Neural cell (in vitro differentiated cells): ENCODE measurements at regions not wholly inside any gene's neighbourhood (a gene's known extent, or its start where the extent isn't known, plus 50 kb on each side); places are given as distances from the start of the nearest gene placed in this dataset.

ENCODE experiments used
- H2AFZ ChIP-seq: fragments of 200-600, 300-800 bp; sonication (generic), shearing (Covaris generic); 2 replicates; pipeline ENCODE4 v1.6.0; 2014; ENCODE audit warnings: low read depth, mild to moderate bottlenecking, antibody characterized with exemption, low read length, moderate library complexity
- H3F3A ChIP-seq: fragments of 200-600 bp; shearing (Covaris generic); 2 replicates; pipeline ENCODE4 v1.6.1; 2016; ENCODE audit warnings: mild to moderate bottlenecking, moderate library complexity, mixed read lengths, antibody characterized with exemption, low read length; ENCODE audit not compliant: insufficient read depth, poor library complexity, severe bottlenecking
- H3K27ac ChIP-seq: fragments of 200-600, 300-800 bp; sonication (generic), shearing (Covaris generic); 2 replicates; pipeline ENCODE4 v1.5.1; 2014; ENCODE audit warnings: mild to moderate bottlenecking, low read length, moderate library complexity
- H3K27me3 ChIP-seq: fragments of 300-800, 200-600 bp; sonication (generic), shearing (Covaris generic); 2 replicates; pipeline ENCODE4 v1.6.0; 2014; ENCODE audit warnings: mild to moderate bottlenecking, low read depth, low read length, moderate library complexity; ENCODE audit not compliant: insufficient read depth
- H3K36me3 ChIP-seq: fragments of 300-800, 200-600 bp; sonication (generic), shearing (Covaris generic); 2 replicates; pipeline ENCODE4 v1.5.1; 2014; ENCODE audit warnings: mild to moderate bottlenecking, antibody characterized with exemption, low read length, moderate library complexity; ENCODE audit not compliant: insufficient read depth
- H3K4me2 ChIP-seq: fragments of 300-800, 200-600 bp; sonication (generic), shearing (Covaris generic); 2 replicates; pipeline ENCODE4 v1.6.0; 2014; ENCODE audit warnings: mild to moderate bottlenecking, low read length
- H3K4me3 ChIP-seq: fragments of 300-800, 200-600 bp; sonication (generic), shearing (Covaris generic); 2 replicates; pipeline ENCODE4 v1.5.1; 2014; ENCODE audit warnings: mild to moderate bottlenecking, low read length, moderate library complexity
- H3K79me2 ChIP-seq: fragments of 200-600 bp; shearing (Covaris generic); replicated peaks from 2 replicates; pipeline ENCODE4 v1.6.0; 2014; ENCODE audit warnings: mild to moderate bottlenecking, low read length, moderate library complexity; ENCODE audit not compliant: insufficient read depth
- H3K9ac ChIP-seq: fragments of 300-800, 200-600 bp; sonication (generic), shearing (Covaris generic); 2 replicates; pipeline ENCODE4 v1.6.1; 2016; ENCODE audit warnings: mild to moderate bottlenecking, low read length, mixed read lengths
- H3K9me2 ChIP-seq: fragments of 200-600 bp; shearing (Covaris generic); 2 replicates; pipeline ENCODE4 v1.6.1; 2016; ENCODE audit warnings: mild to moderate bottlenecking, low read length, mixed read lengths; ENCODE audit not compliant: insufficient read depth
- H3K9me3 ChIP-seq: fragments of 200-600, 300-800 bp; sonication (generic), shearing (Covaris generic); 2 replicates; pipeline ENCODE4 v1.6.1; 2016; ENCODE audit warnings: mild to moderate bottlenecking, mixed run types, low read length, moderate library complexity, mixed read lengths
- H4K20me1 ChIP-seq: fragments of 200-600 bp; shearing (Covaris generic); 2 replicates; pipeline ENCODE4 v1.6.1; 2016; ENCODE audit warnings: mild to moderate bottlenecking, mixed run types; ENCODE audit not compliant: insufficient read depth
- EP300 ChIP-seq: fragments of 450-650 bp; conservative IDR thresholded peaks from 2 replicates; pipeline ENCODE4 v1.6.1; 2014; ENCODE audit warnings: antibody characterized with exemption, mild to moderate bottlenecking, moderate library complexity; ENCODE audit not compliant: poor library complexity, severe bottlenecking
- EZH2 ChIP-seq: fragments of 200-600, 300-800 bp; shearing (Covaris generic), sonication (generic); IDR thresholded peaks from 2 replicates; pipeline ENCODE4 v1.6.1; 2014; ENCODE audit warnings: antibody characterized with exemption, low read length, borderline replicate concordance, mild to moderate bottlenecking; ENCODE audit not compliant: insufficient read depth, poor library complexity, severe bottlenecking
- MXI1 ChIP-seq: fragments of 450-650 bp; conservative IDR thresholded peaks from 2 replicates; pipeline ENCODE4 v1.6.1; 2014; ENCODE audit warnings: antibody characterized with exemption, mild to moderate bottlenecking; ENCODE audit not compliant: poor library complexity, severe bottlenecking
- POLR2AphosphoS5 ChIP-seq: IDR thresholded peaks from 2 replicates; pipeline ENCODE4 v1.6.1; 2012
- RAD21 ChIP-seq: fragments of 450-650 bp; conservative IDR thresholded peaks from 2 replicates; pipeline ENCODE4 v1.6.1; 2014; ENCODE audit warnings: antibody characterized with exemption, mild to moderate bottlenecking, moderate library complexity
- SMC3 ChIP-seq: fragments of 450-650 bp; conservative IDR thresholded peaks from 2 replicates; pipeline ENCODE4 v1.6.1; 2014; ENCODE audit warnings: antibody characterized with exemption, mild to moderate bottlenecking, moderate library complexity; ENCODE audit not compliant: poor library complexity
- TAF1 ChIP-seq: IDR thresholded peaks from 2 replicates; pipeline ENCODE4 v1.6.1; 2012; ENCODE audit warnings: low read depth
- TF ChIP-seq, protein P1 (sequence below): fragments of 450-650 bp; IDR thresholded peaks from 2 replicates; pipeline ENCODE4 v1.5.1; 2014; ENCODE audit warnings: antibody characterized with exemption, mild to moderate bottlenecking, moderate library complexity; ENCODE audit not compliant: poor library complexity, severe bottlenecking
- TF ChIP-seq, protein P2 (sequence below): IDR thresholded peaks from 2 replicates; pipeline ENCODE4 v1.6.1; 2012; ENCODE audit warnings: borderline replicate concordance

DNA sequence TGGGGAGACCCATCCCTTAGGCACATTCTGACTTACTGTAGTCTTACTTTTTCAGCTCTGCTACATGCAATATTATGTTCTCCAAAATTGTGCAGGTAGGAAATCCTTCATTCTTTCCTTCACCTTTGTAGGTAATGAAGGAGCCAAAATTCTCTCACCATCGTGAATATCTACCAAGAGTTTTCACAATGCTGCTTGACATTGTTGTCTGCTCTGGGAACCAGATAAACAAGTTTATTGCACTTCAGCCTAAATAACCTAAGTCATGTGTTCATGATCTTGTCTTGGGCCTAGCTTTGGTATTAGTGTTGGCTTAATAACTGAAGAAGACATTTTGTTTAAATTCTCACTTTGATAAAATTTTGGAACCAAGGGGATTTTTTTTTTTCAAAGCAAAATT, 110.8 kb upstream of the ELAC2 start:
- Histone ChIP-seq H4K20me1 (no peaks in the 10 kb centered on the region), H3K9me3 (no peaks in the 10 kb centered on the region), H3K27ac (no peak overlapping the region), H3K9ac (no peak overlapping the region), H3K79me2 (no peaks in the 10 kb centered on the region), H3K27me3 (no peaks in the 10 kb centered on the region), H3F3A (no peaks in the 10 kb centered on the region), H3K4me2 (no peak overlapping the region), H3K4me3 (no peak overlapping the region), H3K9me2 (no peaks in the 10 kb centered on the region), H3K36me3 (no peaks in the 10 kb centered on the region), H2AFZ (no peak overlapping the region)
- TF ChIP-seq EZH2 (no peak), TAF1 (no peak), SMC3 (no peak), MXI1 (no peak), POLR2AphosphoS5 (no peak), EP300 (no peak), RAD21 (no peak)
- TF ChIP-seq, protein P1, sequence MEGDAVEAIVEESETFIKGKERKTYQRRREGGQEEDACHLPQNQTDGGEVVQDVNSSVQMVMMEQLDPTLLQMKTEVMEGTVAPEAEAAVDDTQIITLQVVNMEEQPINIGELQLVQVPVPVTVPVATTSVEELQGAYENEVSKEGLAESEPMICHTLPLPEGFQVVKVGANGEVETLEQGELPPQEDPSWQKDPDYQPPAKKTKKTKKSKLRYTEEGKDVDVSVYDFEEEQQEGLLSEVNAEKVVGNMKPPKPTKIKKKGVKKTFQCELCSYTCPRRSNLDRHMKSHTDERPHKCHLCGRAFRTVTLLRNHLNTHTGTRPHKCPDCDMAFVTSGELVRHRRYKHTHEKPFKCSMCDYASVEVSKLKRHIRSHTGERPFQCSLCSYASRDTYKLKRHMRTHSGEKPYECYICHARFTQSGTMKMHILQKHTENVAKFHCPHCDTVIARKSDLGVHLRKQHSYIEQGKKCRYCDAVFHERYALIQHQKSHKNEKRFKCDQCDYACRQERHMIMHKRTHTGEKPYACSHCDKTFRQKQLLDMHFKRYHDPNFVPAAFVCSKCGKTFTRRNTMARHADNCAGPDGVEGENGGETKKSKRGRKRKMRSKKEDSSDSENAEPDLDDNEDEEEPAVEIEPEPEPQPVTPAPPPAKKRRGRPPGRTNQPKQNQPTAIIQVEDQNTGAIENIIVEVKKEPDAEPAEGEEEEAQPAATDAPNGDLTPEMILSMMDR, result no peak
- TF ChIP-seq, protein P2, sequence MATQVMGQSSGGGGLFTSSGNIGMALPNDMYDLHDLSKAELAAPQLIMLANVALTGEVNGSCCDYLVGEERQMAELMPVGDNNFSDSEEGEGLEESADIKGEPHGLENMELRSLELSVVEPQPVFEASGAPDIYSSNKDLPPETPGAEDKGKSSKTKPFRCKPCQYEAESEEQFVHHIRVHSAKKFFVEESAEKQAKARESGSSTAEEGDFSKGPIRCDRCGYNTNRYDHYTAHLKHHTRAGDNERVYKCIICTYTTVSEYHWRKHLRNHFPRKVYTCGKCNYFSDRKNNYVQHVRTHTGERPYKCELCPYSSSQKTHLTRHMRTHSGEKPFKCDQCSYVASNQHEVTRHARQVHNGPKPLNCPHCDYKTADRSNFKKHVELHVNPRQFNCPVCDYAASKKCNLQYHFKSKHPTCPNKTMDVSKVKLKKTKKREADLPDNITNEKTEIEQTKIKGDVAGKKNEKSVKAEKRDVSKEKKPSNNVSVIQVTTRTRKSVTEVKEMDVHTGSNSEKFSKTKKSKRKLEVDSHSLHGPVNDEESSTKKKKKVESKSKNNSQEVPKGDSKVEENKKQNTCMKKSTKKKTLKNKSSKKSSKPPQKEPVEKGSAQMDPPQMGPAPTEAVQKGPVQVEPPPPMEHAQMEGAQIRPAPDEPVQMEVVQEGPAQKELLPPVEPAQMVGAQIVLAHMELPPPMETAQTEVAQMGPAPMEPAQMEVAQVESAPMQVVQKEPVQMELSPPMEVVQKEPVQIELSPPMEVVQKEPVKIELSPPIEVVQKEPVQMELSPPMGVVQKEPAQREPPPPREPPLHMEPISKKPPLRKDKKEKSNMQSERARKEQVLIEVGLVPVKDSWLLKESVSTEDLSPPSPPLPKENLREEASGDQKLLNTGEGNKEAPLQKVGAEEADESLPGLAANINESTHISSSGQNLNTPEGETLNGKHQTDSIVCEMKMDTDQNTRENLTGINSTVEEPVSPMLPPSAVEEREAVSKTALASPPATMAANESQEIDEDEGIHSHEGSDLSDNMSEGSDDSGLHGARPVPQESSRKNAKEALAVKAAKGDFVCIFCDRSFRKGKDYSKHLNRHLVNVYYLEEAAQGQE, result no peak

DNA sequence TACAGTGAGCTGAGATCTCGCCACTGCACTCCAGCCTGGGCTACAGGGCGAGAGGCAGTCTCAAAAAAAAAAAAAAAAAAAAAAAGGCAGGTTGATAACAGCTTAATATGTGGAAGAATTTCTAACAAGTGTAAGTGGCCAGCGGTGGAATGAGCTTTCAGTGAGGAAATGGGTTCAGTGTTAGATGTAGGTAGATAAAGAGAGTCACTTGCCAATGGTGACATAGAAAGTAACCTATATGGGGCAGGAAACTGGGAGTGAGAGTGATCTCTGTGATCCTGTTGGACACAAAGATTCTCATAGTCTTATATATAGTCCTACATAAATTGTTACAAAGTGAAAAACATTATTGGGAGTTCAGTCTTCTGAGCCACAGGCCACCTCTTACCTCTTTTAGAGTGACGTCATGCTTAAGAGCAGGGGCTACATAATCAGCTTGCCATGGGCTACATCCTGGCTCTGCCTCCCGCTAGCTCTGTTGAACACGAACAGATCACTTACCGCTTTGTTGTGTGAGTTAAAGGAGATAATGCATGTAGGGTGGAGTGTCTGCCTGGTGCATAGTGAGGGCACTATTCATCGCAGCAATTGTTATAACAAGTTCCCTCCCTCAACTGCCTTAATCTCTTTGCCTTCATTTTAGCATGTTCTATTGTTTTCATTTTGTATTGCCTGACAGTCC, 110.2 kb upstream of the ELAC2 start:
- Histone ChIP-seq H3K9me2 (no peaks in the 10 kb centered on the region), H3K27ac (no peak overlapping the region), H3K9me3 (no peaks in the 10 kb centered on the region), H4K20me1 (no peaks in the 10 kb centered on the region), H3K27me3 (no peaks in the 10 kb centered on the region), H3K9ac (no peak overlapping the region), H3K4me2 (no peak overlapping the region), H3K4me3 (no peak overlapping the region), H3K79me2 (no peaks in the 10 kb centered on the region), H3F3A (no peaks in the 10 kb centered on the region), H3K36me3 (no peaks in the 10 kb centered on the region), H2AFZ (no peak overlapping the region)
- TF ChIP-seq RAD21 (no peak), MXI1 (no peak), EP300 (no peak), TAF1 (no peak), POLR2AphosphoS5 (no peak), SMC3 (no peak), EZH2 (no peak)
- TF ChIP-seq, protein P1, result no peak
- TF ChIP-seq, protein P2, result no peak
